HCT116 (cell line): ENCODE measurements at regions not wholly inside any gene's neighbourhood (a gene's known extent, or its start where the extent isn't known, plus 50 kb on each side); places are given as distances from the start of the nearest gene placed in this dataset.

Experiments used
- EZH2 ChIP-seq: fragments of 200-600 bp; sonication (generic); IDR thresholded peaks from 2 replicates; pipeline ENCODE4 v1.6.1; 2017; ENCODE audit warnings: antibody characterized with exemption, mixed run types
- POLR2A ChIP-seq: IDR thresholded peaks from 2 replicates; pipeline ENCODE4 v1.7.0; 2011; ENCODE audit warnings: borderline replicate concordance; ENCODE audit not compliant: insufficient read depth, insufficient read length; ENCODE audit errors: extremely low read depth
- POLR2AphosphoS5 ChIP-seq: IDR thresholded peaks from 2 replicates; pipeline ENCODE4 v1.6.1; 2011; ENCODE audit warnings: mild to moderate bottlenecking, low read depth, low read length, moderate library complexity
- RAD21 ChIP-seq: IDR thresholded peaks from 2 replicates; pipeline ENCODE4 v1.6.1; 2012; ENCODE audit warnings: low read depth, mild to moderate bottlenecking
- SP1 ChIP-seq: IDR thresholded peaks from 2 replicates; pipeline ENCODE4 v1.6.1; 2012; ENCODE audit warnings: low read depth
- TCF7L2 ChIP-seq: IDR thresholded peaks from 2 replicates; pipeline ENCODE4 v1.7.0; 2011; ENCODE audit warnings: borderline replicate concordance, inconsistent platforms; ENCODE audit not compliant: insufficient read depth, insufficient read length; ENCODE audit errors: extremely low read depth
- ZNF274 ChIP-seq: fragments of 200-500 bp; sonication (Bioruptor generic); IDR thresholded peaks from 2 replicates; pipeline ENCODE4 v1.6.1; 2014; ENCODE audit warnings: mild to moderate bottlenecking, low read depth, low read length, inconsistent platforms
- TF ChIP-seq, protein P1 (sequence below), 3 experiments: fragments of 200-600 bp in 1 of 3; sonication (generic) in 1 of 3; IDR thresholded peaks in 2 of 3; conservative IDR thresholded peaks in 1 of 3; 2 replicates each; pipeline ENCODE4 v1.5.1; 2012 to 2017; ENCODE audit warnings: low read depth in 2 of 3, low read length in 2 of 3, antibody characterized with exemption in 1 of 3, borderline replicate concordance in 1 of 3, control low read depth in 1 of 3, mild to moderate bottlenecking in 1 of 3, mixed read lengths in 1 of 3, mixed run types in 1 of 3, moderate library complexity in 1 of 3; ENCODE audit not compliant: insufficient read depth in 1 of 3
- TF ChIP-seq, protein P2 (sequence below): IDR thresholded peaks from 2 replicates; pipeline ENCODE4 v1.6.1; 2011; ENCODE audit warnings: mild to moderate bottlenecking, low read length, moderate library complexity; ENCODE audit not compliant: insufficient replicate concordance; ENCODE audit errors: extremely low read depth
- TF ChIP-seq, protein P3 (sequence below): IDR thresholded peaks from 2 replicates; pipeline ENCODE4 v1.6.1; 2012; ENCODE audit warnings: low read depth

DNA sequence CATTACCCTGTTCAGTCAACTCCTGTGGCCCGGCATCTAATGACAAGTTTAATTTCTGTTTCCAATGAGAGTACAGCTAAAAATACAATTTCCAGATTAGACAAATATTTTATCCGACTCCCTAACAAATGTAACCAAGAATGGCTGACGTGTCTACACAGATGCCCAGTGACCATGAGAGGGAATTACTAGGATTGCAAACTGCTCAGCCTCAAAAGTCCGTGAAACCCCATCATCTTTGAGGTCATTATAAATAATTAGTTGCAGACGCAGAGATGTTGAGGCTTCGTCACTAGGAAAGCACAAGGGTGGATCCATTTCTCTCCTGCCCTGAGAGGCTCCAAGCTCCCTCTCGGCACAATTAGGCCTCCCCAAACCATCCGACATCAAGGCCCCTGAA, 104.1 kb upstream of the ZNF507 start:
- TF ChIP-seq POLR2A (no peak), SP1 (no peak), EZH2 (no peak), ZNF274 (no peak), RAD21 (no peak), POLR2AphosphoS5 (no peak), TCF7L2 (no peak)
- TF ChIP-seq, protein P1, sequence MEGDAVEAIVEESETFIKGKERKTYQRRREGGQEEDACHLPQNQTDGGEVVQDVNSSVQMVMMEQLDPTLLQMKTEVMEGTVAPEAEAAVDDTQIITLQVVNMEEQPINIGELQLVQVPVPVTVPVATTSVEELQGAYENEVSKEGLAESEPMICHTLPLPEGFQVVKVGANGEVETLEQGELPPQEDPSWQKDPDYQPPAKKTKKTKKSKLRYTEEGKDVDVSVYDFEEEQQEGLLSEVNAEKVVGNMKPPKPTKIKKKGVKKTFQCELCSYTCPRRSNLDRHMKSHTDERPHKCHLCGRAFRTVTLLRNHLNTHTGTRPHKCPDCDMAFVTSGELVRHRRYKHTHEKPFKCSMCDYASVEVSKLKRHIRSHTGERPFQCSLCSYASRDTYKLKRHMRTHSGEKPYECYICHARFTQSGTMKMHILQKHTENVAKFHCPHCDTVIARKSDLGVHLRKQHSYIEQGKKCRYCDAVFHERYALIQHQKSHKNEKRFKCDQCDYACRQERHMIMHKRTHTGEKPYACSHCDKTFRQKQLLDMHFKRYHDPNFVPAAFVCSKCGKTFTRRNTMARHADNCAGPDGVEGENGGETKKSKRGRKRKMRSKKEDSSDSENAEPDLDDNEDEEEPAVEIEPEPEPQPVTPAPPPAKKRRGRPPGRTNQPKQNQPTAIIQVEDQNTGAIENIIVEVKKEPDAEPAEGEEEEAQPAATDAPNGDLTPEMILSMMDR (IDR thresholded peaks at IDR 0.05 in 2 of 3, conservative IDR thresholded peaks at IDR 0.05 in 1 of 3; ENCODE audit: borderline replicate concordance in 1 of 3, insufficient read depth in 1 of 3, low read depth in 2 of 3, low read length in 2 of 3) = no peak
- TF ChIP-seq, protein P2, sequence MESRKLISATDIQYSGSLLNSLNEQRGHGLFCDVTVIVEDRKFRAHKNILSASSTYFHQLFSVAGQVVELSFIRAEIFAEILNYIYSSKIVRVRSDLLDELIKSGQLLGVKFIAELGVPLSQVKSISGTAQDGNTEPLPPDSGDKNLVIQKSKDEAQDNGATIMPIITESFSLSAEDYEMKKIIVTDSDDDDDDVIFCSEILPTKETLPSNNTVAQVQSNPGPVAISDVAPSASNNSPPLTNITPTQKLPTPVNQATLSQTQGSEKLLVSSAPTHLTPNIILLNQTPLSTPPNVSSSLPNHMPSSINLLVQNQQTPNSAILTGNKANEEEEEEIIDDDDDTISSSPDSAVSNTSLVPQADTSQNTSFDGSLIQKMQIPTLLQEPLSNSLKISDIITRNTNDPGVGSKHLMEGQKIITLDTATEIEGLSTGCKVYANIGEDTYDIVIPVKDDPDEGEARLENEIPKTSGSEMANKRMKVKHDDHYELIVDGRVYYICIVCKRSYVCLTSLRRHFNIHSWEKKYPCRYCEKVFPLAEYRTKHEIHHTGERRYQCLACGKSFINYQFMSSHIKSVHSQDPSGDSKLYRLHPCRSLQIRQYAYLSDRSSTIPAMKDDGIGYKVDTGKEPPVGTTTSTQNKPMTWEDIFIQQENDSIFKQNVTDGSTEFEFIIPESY = no peak
- TF ChIP-seq, protein P3, sequence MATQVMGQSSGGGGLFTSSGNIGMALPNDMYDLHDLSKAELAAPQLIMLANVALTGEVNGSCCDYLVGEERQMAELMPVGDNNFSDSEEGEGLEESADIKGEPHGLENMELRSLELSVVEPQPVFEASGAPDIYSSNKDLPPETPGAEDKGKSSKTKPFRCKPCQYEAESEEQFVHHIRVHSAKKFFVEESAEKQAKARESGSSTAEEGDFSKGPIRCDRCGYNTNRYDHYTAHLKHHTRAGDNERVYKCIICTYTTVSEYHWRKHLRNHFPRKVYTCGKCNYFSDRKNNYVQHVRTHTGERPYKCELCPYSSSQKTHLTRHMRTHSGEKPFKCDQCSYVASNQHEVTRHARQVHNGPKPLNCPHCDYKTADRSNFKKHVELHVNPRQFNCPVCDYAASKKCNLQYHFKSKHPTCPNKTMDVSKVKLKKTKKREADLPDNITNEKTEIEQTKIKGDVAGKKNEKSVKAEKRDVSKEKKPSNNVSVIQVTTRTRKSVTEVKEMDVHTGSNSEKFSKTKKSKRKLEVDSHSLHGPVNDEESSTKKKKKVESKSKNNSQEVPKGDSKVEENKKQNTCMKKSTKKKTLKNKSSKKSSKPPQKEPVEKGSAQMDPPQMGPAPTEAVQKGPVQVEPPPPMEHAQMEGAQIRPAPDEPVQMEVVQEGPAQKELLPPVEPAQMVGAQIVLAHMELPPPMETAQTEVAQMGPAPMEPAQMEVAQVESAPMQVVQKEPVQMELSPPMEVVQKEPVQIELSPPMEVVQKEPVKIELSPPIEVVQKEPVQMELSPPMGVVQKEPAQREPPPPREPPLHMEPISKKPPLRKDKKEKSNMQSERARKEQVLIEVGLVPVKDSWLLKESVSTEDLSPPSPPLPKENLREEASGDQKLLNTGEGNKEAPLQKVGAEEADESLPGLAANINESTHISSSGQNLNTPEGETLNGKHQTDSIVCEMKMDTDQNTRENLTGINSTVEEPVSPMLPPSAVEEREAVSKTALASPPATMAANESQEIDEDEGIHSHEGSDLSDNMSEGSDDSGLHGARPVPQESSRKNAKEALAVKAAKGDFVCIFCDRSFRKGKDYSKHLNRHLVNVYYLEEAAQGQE = no peak
